ENCODE measurements at regions not wholly inside any gene's neighbourhood (a gene's known extent, or its start where the extent isn't known, plus 50 kb on each side); places are given as distances from the start of the nearest gene placed in this dataset.
A peak's percentile ranks its signal among the peaks of the same experiment; 100 is the strongest.

- Histone ChIP-seq H3K27ac (ENCODE audit: low read depth) (peak overlapping the region; percentile 57), H3K79me2 (replicated peaks; ENCODE audit: insufficient read depth) (no peaks in the 10 kb centered on the region), H3K4me3 (no peak overlapping the region), H3K4me1 (ENCODE audit: insufficient read depth) (peaks cover 9% of the 10 kb centered on the region; the same call in 1 of the 2 replicates), H3K36me3 (ENCODE audit: insufficient read depth) (no peaks in the 10 kb centered on the region), H4K20me1 (replicated peaks; ENCODE audit: insufficient read depth) (no peaks in the 10 kb centered on the region), H3K9me2 (ENCODE audit: insufficient read depth) (no peaks in the 10 kb centered on the region), H3F3A (replicated peaks; ENCODE audit: low read depth) (no peaks in the 10 kb centered on the region), H2AFZ (no peak overlapping the region; the same call in 1 of the 2 replicates), H3K4me2 (no peak overlapping the region), H3K27me3 (ENCODE audit: insufficient read depth) (no peaks in the 10 kb centered on the region)
- Mint-ChIP-seq H3K27me3 (ENCODE audit: insufficient read depth, low read depth, poor library complexity) (no peaks in the 10 kb centered on the region), H3K4me3 (no peak overlapping the region), H3K36me3 (ENCODE audit: low read depth) (peaks cover 20% of the 10 kb centered on the region), H3K27ac (peak overlapping the region; percentile 78; the same call in 1 of the 2 replicates), H3K4me1 (peaks cover 16% of the 10 kb centered on the region), H3K9me3 (peaks cover 12% of the 10 kb centered on the region; the same call in 2 of the 3 replicates)
- TF ChIP-seq STAT1 (IDR thresholded peaks at IDR 0.05; ENCODE audit: unreplicated experiment): no peak
- TF ChIP-seq NANOG (IDR thresholded peaks at IDR 0.05; ENCODE audit: borderline replicate concordance): 0 out of 2 replicates have a peak, but pooled peaks have one; percentile 19
- peak; percentile 92 for DNase-seq (ENCODE audit: low spot score)
- ATAC-seq: peak; percentile 98
Observed at GRCh38 chr6:106823732-106824351, 150.7 kb downstream of the CD24 start.

- Mint-ChIP-seq H3K36me3 (ENCODE audit: low read depth) (peaks cover 15% of the 10 kb centered on the region; the same call in 2 of the 3 replicates), H3K4me1 (peaks cover 16% of the 10 kb centered on the region), H3K4me3 (no peak overlapping the region), H3K27ac (no peak overlapping the region), H3K27me3 (ENCODE audit: insufficient read depth, low read depth, poor library complexity) (no peaks in the 10 kb centered on the region), H3K9me3 (peaks cover 11% of the 10 kb centered on the region; the same call in 2 of the 3 replicates)
- Histone ChIP-seq H3K4me2 (no peak overlapping the region), H3K9me2 (ENCODE audit: insufficient read depth) (no peaks in the 10 kb centered on the region), H3K27me3 (ENCODE audit: insufficient read depth) (no peaks in the 10 kb centered on the region), H3K79me2 (replicated peaks; ENCODE audit: insufficient read depth) (no peaks in the 10 kb centered on the region), H3K27ac (ENCODE audit: low read depth) (0 out of 2 replicates have a peak overlapping the region, but pooled peaks have one; percentile 57), H3K4me3 (no peak overlapping the region), H2AFZ (no peak overlapping the region), H3K4me1 (ENCODE audit: insufficient read depth) (peaks cover 9% of the 10 kb centered on the region; the same call in 1 of the 2 replicates), H3F3A (replicated peaks; ENCODE audit: low read depth) (no peaks in the 10 kb centered on the region), H3K36me3 (ENCODE audit: insufficient read depth) (no peaks in the 10 kb centered on the region), H4K20me1 (replicated peaks; ENCODE audit: insufficient read depth) (no peaks in the 10 kb centered on the region)
- DNase-seq (ENCODE audit: low spot score): no peak
- no peak for ATAC-seq
- TF ChIP-seq ZNF331 (CRISPR knock-in tag; IDR thresholded peaks at IDR 0.05; ENCODE audit: low read depth): no peak
- TF ChIP-seq STAT1 (IDR thresholded peaks at IDR 0.05; ENCODE audit: unreplicated experiment): no peak
Observed at GRCh38 chr6:106823058-106823457, 151.5 kb downstream of the CD24 start.

GRCh38 chr6:106820412-106820852 is 154.1 kb downstream of the CD24 start:
- Histone ChIP-seq H3K36me3 (ENCODE audit: insufficient read depth) (no peaks in the 10 kb centered on the region; the same call in 1 of the 2 replicates), H2AFZ (peak overlapping the region; percentile 84), H3K4me1 (ENCODE audit: insufficient read depth) (peaks cover 9% of the 10 kb centered on the region; the same call in 1 of the 2 replicates), H3K9me2 (ENCODE audit: insufficient read depth) (no peaks in the 10 kb centered on the region), H3K79me2 (replicated peaks; ENCODE audit: insufficient read depth) (no peaks in the 10 kb centered on the region), H3K27ac (ENCODE audit: low read depth) (no peak overlapping the region), H4K20me1 (replicated peaks; ENCODE audit: insufficient read depth) (no peaks in the 10 kb centered on the region), H3F3A (replicated peaks; ENCODE audit: low read depth) (no peaks in the 10 kb centered on the region), H3K4me3 (no peak overlapping the region), H3K27me3 (ENCODE audit: insufficient read depth) (no peaks in the 10 kb centered on the region), H3K4me2 (no peak overlapping the region)
- no peak overlapping the region for H3K27ac Mint-ChIP-seq
- no peak overlapping the region for H3K4me3 Mint-ChIP-seq
- DNase-seq (ENCODE audit: low spot score) (no peak), ATAC-seq (no peak)
- H3K9me3 Mint-ChIP-seq: peaks cover 15% of the 10 kb centered on the region; the same call in 2 of the 3 replicates
- peaks cover 14% of the 10 kb centered on the region for H3K36me3 Mint-ChIP-seq (ENCODE audit: low read depth)
- H3K4me1 Mint-ChIP-seq: peaks cover 16% of the 10 kb centered on the region
- TF ChIP-seq ZNF331 (CRISPR knock-in tag; IDR thresholded peaks at IDR 0.05; ENCODE audit: low read depth): no peak
- TF ChIP-seq EZH2 (IDR thresholded peaks at IDR 0.05; ENCODE audit: low read depth, unreplicated experiment): no peak
- TF ChIP-seq, protein P1, sequence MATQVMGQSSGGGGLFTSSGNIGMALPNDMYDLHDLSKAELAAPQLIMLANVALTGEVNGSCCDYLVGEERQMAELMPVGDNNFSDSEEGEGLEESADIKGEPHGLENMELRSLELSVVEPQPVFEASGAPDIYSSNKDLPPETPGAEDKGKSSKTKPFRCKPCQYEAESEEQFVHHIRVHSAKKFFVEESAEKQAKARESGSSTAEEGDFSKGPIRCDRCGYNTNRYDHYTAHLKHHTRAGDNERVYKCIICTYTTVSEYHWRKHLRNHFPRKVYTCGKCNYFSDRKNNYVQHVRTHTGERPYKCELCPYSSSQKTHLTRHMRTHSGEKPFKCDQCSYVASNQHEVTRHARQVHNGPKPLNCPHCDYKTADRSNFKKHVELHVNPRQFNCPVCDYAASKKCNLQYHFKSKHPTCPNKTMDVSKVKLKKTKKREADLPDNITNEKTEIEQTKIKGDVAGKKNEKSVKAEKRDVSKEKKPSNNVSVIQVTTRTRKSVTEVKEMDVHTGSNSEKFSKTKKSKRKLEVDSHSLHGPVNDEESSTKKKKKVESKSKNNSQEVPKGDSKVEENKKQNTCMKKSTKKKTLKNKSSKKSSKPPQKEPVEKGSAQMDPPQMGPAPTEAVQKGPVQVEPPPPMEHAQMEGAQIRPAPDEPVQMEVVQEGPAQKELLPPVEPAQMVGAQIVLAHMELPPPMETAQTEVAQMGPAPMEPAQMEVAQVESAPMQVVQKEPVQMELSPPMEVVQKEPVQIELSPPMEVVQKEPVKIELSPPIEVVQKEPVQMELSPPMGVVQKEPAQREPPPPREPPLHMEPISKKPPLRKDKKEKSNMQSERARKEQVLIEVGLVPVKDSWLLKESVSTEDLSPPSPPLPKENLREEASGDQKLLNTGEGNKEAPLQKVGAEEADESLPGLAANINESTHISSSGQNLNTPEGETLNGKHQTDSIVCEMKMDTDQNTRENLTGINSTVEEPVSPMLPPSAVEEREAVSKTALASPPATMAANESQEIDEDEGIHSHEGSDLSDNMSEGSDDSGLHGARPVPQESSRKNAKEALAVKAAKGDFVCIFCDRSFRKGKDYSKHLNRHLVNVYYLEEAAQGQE (IDR thresholded peaks at IDR 0.05; ENCODE audit: unreplicated experiment): no peak
- no peaks in the 10 kb centered on the region for H3K27me3 Mint-ChIP-seq (ENCODE audit: insufficient read depth, low read depth, poor library complexity)

All from GM23338 (cell line).